GM12873 (cell line): ENCODE measurements at regions not wholly inside any gene's neighbourhood (a gene's known extent, or its start where the extent isn't known, plus 50 kb on each side); places are given as distances from the start of the nearest gene placed in this dataset.

Experiments used
- CTCF ChIP-seq: IDR thresholded peaks from 2 replicates; pipeline ENCODE4 v1.5.1; 2012; ENCODE audit warnings: low read depth, mild to moderate bottlenecking, moderate library complexity, low read length, control low read depth; ENCODE audit not compliant: insufficient read depth; ENCODE audit errors: missing control alignments

- TF ChIP-seq CTCF: no peak
Measured at GRCh38 chr15:69529961-69530633, 77.5 kb downstream of the RPLP1 start.

GRCh38 chr15:69530991-69531664 is 78.5 kb downstream of the RPLP1 start:
- no peak for TF ChIP-seq CTCF

- TF ChIP-seq CTCF: no peak
Measured at GRCh38 chr15:69531665-69532027, 79.0 kb downstream of the RPLP1 start.

- TF ChIP-seq CTCF: no peak
Measured at GRCh38 chr15:69532066-69532465, 79.4 kb downstream of the RPLP1 start.

- no peak for TF ChIP-seq CTCF
Measured at GRCh38 chr15:69532856-69533255, 80.2 kb downstream of the RPLP1 start.

GRCh38 chr15:69533522-69533921 is 80.9 kb downstream of the RPLP1 start:
- TF ChIP-seq CTCF: no peak

- no peak for TF ChIP-seq CTCF
Measured at GRCh38 chr15:69535101-69535638, 82.6 kb downstream of the RPLP1 start.
